Spinal cord (tissue), 9 donors: ENCODE measurements at regions not wholly inside any gene's neighbourhood (a gene's known extent, or its start where the extent isn't known, plus 50 kb on each side); places are given as distances from the start of the nearest gene placed in this dataset.

ENCODE experiments used
- DNase-seq, 6 donors: peaks; one replicate each; pipeline versions ENCODE4 v3.0.0 to v3.0.0-alpha.2; 2013 to 2015; ENCODE audit warnings: low spot score in 6 of 6, low read depth in 4 of 6
- H3K27ac ChIP-seq: one replicate; pipeline ENCODE4 v1.5.1; 2013; ENCODE audit warnings: low read depth, low read length, control low read depth
- H3K27me3 ChIP-seq: one replicate; pipeline ENCODE4 v1.6.1; 2013; ENCODE audit warnings: low read length; ENCODE audit not compliant: control insufficient read depth, insufficient read depth
- H3K36me3 ChIP-seq: one replicate; pipeline ENCODE4 v1.6.1; 2013; ENCODE audit warnings: low read length; ENCODE audit not compliant: control insufficient read depth, insufficient read depth
- H3K4me1 ChIP-seq: one replicate; pipeline ENCODE4 v1.6.1; 2013; ENCODE audit warnings: low read length; ENCODE audit not compliant: control insufficient read depth, insufficient read depth
- H3K4me3 ChIP-seq: one replicate; pipeline ENCODE4 v1.5.1; 2013; ENCODE audit warnings: low read depth, low read length, control low read depth
- H3K9me3 ChIP-seq: one replicate; pipeline ENCODE4 v1.6.1; 2013; ENCODE audit warnings: low read length; ENCODE audit not compliant: control insufficient read depth, insufficient read depth
- WGBS: methylation state at CpG from one replicate; pipeline ENCODE4 v1.1.5; 2013; ENCODE audit warnings: missing lambda C conversion rate; ENCODE audit not compliant: insufficient coverage; 5-methylcytosine and 5-hydroxymethylcytosine counted together
- donor health status: healthy.

DNA sequence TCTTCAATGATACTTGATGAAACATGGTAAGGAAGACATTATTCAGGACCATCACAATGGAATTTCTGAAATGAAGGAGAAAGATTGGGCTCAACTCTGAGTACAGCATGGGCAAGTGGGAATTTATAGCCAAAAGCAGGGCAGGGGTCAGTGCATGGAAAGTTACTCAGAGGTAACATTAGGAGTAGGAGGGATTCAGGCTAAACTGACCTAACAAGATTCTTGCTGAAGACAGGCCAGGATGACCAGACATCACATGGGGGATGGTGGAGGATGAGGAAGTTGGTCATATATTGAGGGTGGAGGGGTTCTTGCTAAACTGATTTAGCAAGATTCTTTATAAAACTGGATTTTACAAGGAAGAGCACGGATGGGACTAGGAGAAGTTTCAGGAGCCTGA is 489.8 kb downstream of the ADCYAP1 start:
- Histone ChIP-seq H3K9me3 (no peaks in the 10 kb centered on the region), H3K4me1 (no peaks in the 10 kb centered on the region), H3K27ac (no peak overlapping the region), H3K36me3 (no peaks in the 10 kb centered on the region), H3K27me3 (no peaks in the 10 kb centered on the region), H3K4me3 (no peak overlapping the region)
- WGBS: 100% methylated on average over 1 of the region's 1 CpG
- DNase-seq: no peak

- Histone ChIP-seq H3K36me3 (no peaks in the 10 kb centered on the region), H3K4me1 (no peaks in the 10 kb centered on the region), H3K4me3 (no peak overlapping the region), H3K9me3 (no peaks in the 10 kb centered on the region), H3K27ac (no peak overlapping the region), H3K27me3 (no peaks in the 10 kb centered on the region)
- WGBS: no CpG with 5 or more reads among the region's 5 CpGs
- peak in 1 of 6 donors; percentile 76 for DNase-seq
Observed at GRCh38 chr18:1394966-1395365, 490.3 kb downstream of the ADCYAP1 start.

- H3K4me3 ChIP-seq: no peak overlapping the region
- no peaks in the 10 kb centered on the region for H3K4me1 ChIP-seq
- peak in 2 of 6 donors; percentile 34 to 71 for DNase-seq
- no peaks in the 10 kb centered on the region for H3K27me3 ChIP-seq
- H3K27ac ChIP-seq: no peak overlapping the region
- no CpG with 5 or more reads among the region's 2 CpGs for WGBS
- H3K36me3 ChIP-seq: no peaks in the 10 kb centered on the region
- H3K9me3 ChIP-seq: no peaks in the 10 kb centered on the region
Observed at GRCh38 chr18:1408376-1408775, 503.7 kb downstream of the ADCYAP1 start.

GRCh38 chr18:1412655-1413322 is 508.1 kb downstream of the ADCYAP1 start:
- Histone ChIP-seq H3K27me3 (no peaks in the 10 kb centered on the region), H3K4me3 (no peak overlapping the region), H3K9me3 (no peaks in the 10 kb centered on the region), H3K36me3 (no peaks in the 10 kb centered on the region), H3K27ac (no peak overlapping the region), H3K4me1 (no peaks in the 10 kb centered on the region)
- WGBS: no CpG with 5 or more reads among the region's 2 CpGs
- DNase-seq: peak in 2 of 6 donors; percentile 54 to 82

DNA sequence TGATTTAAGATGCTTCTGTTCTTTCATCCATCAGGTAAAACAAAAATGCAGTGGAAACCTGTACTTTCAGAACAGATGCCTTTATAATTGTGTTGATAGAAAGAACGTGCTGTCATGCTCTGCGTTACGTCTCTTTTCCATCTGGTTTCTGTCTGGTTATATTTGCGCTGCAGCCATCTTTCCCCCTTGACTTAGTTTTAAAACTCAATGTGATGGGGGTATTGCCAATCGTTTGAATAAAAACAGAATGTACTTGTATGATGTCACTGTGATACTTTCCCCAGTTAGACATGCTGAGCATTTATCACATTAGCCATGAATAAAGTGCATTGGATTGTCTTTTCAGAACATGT is 508.6 kb downstream of the ADCYAP1 start:
- H3K4me3 ChIP-seq: no peak overlapping the region
- H3K9me3 ChIP-seq: no peaks in the 10 kb centered on the region
- H3K36me3 ChIP-seq: no peaks in the 10 kb centered on the region
- WGBS: no CpG with 5 or more reads among the region's 5 CpGs
- no peaks in the 10 kb centered on the region for H3K27me3 ChIP-seq
- peak in 1 of 6 donors; percentile 66 for DNase-seq
- H3K4me1 ChIP-seq: no peaks in the 10 kb centered on the region
- H3K27ac ChIP-seq: no peak overlapping the region

- WGBS: 100% methylated on average over 2 of the region's 6 CpGs
- no peak overlapping the region for H3K27ac ChIP-seq
- no peak for DNase-seq
- H3K9me3 ChIP-seq: no peaks in the 10 kb centered on the region
- H3K4me1 ChIP-seq: no peaks in the 10 kb centered on the region
- H3K27me3 ChIP-seq: no peaks in the 10 kb centered on the region
- H3K36me3 ChIP-seq: no peaks in the 10 kb centered on the region
- H3K4me3 ChIP-seq: no peak overlapping the region
Observed at GRCh38 chr18:1416074-1416473, 511.4 kb downstream of the ADCYAP1 start.

- Histone ChIP-seq H3K27me3 (no peaks in the 10 kb centered on the region), H3K4me1 (no peaks in the 10 kb centered on the region), H3K4me3 (no peak overlapping the region), H3K27ac (no peak overlapping the region), H3K36me3 (no peaks in the 10 kb centered on the region), H3K9me3 (no peaks in the 10 kb centered on the region)
- 71% methylated on average over 1 of the region's 2 CpGs for WGBS
- DNase-seq: no peak
Observed at GRCh38 chr18:1421502-1421901, 516.8 kb downstream of the ADCYAP1 start.

DNA sequence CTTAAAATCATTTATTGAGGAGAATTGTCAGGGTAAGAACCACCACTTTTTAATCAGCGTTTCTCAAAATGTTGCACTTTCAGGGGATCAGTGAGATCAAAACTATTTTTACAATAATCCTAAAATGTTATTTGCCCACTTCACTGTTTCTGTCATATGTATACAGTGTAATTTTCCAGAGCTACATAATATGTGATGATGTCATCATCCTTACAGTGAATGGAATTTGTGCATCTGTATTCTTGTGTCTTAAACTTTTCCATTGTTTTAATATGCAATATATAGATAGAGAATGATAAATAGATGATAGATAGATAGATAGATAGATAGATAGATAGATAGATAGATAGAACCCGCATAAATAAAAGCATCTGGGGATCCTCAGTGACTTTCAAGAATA is 518.0 kb downstream of the ADCYAP1 start:
- no peaks in the 10 kb centered on the region for H3K27me3 ChIP-seq
- H3K36me3 ChIP-seq: no peaks in the 10 kb centered on the region
- DNase-seq: no peak
- H3K4me3 ChIP-seq: no peak overlapping the region
- no peak overlapping the region for H3K27ac ChIP-seq
- no peaks in the 10 kb centered on the region for H3K4me1 ChIP-seq
- no peaks in the 10 kb centered on the region for H3K9me3 ChIP-seq
- no CpG with 5 or more reads among the region's 2 CpGs for WGBS

DNA sequence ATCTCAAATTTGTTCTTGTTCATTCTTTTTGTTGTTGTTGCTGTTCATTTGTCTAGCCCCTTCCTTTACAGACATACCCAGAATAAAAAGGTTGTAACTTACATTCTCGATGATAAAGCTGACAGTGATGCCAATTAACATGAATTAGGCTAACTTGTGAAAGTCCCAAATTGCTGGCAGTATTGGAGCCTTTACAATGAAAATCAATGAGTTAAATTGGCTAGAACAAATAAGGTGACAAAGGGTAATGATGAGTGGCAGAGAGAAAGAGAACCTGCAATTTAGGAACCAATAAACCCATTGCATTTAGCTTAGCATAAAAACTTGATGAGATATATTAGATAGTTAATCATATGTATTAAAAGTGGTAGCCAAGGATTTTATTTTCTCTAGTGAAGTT is 521.0 kb downstream of the ADCYAP1 start:
- Histone ChIP-seq H3K27ac (no peak overlapping the region), H3K4me1 (no peaks in the 10 kb centered on the region), H3K27me3 (no peaks in the 10 kb centered on the region), H3K4me3 (no peak overlapping the region), H3K36me3 (no peaks in the 10 kb centered on the region), H3K9me3 (no peaks in the 10 kb centered on the region)
- peak in 1 of 6 donors; percentile 14 for DNase-seq
- whole genome bisulfite sequencing: no CpG with 5 or more reads among the region's 1 CpG

DNA sequence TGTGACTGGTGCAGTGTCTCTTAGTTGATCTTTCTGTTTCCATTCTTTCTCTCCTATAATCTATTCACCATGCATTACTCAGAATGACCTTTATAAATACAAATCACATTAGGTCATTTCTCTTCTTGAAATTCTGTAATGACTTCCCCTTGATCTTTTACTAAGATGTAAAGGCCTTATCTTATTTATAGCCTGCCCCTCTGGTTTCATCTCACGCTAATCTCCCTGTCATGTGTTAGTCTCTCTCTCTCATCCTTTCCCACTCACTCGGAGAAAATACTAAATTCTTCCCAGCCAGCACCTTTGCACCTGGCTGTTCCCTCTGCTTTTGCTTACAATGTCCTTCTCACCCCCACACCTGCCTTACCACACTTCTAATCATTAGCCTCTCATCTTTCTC is 530.8 kb downstream of the ADCYAP1 start:
- no peaks in the 10 kb centered on the region for H3K4me1 ChIP-seq
- no peaks in the 10 kb centered on the region for H3K9me3 ChIP-seq
- H3K4me3 ChIP-seq: no peak overlapping the region
- no peaks in the 10 kb centered on the region for H3K27me3 ChIP-seq
- no peak overlapping the region for H3K27ac ChIP-seq
- no peaks in the 10 kb centered on the region for H3K36me3 ChIP-seq
- no peak for DNase-seq
- 88% methylated on average over 2 of the region's 2 CpGs for WGBS
